ENCODE measurements at regions not wholly inside any gene's neighbourhood (a gene's known extent, or its start where the extent isn't known, plus 50 kb on each side); places are given as distances from the start of the nearest gene placed in this dataset.

DNA sequence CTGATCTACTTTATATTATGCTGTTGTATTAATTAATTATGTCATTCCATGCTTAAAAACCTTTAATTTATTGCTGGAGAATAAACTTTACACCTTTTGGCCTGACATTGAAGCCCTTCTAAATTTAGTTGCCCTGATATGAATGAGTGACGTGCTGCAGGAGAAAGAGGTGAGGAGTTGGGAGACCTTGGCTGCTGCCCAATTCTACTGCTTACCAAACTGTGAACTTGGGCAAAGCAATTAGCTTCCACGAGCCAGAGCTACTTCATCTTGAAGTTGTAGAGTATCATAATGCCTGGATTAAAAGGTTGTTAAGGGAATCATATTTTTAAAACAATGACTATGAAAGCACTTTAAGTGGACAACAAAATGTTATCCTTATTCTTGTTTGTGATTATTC, 126.8 kb upstream of the DEPDC1 start:
- Mint-ChIP-seq H3K4me1 (no peaks in the 10 kb centered on the region), H3K27me3 (no peaks in the 10 kb centered on the region), H3K4me3 (no peak overlapping the region), H3K36me3 (ENCODE audit: low read depth) (no peaks in the 10 kb centered on the region), H3K27ac (no peak overlapping the region), H3K9me3 (peaks cover 5% of the 10 kb centered on the region)
- ChIA-PET CTCF (no interaction called here), POLR2A (no interaction called here)
- no peak for ATAC-seq (ENCODE audit: low read depth)
- intact Hi-C loops (cut with micrococcal nuclease): no loop called here
- no peak for DNase-seq
- no peak for TF ChIP-seq CTCF (IDR thresholded peaks at IDR 0.05)

- no peak for ATAC-seq (ENCODE audit: low read depth)
- H3K36me3 Mint-ChIP-seq (ENCODE audit: low read depth): no peaks in the 10 kb centered on the region
- H3K4me3 Mint-ChIP-seq: no peak overlapping the region
- no peak overlapping the region for H3K27ac Mint-ChIP-seq
- no peak for DNase-seq
- TF ChIP-seq CTCF (IDR thresholded peaks at IDR 0.05): no peak
- intact Hi-C loops (cut with micrococcal nuclease): no loop called here
- ChIA-PET POLR2A (no interaction called here), CTCF (no interaction called here)
- no peaks in the 10 kb centered on the region for H3K4me1 Mint-ChIP-seq
- no peaks in the 10 kb centered on the region for H3K27me3 Mint-ChIP-seq
- peaks cover 5% of the 10 kb centered on the region for H3K9me3 Mint-ChIP-seq
Measured at GRCh38 chr1:68624233-68624632, 127.4 kb upstream of the DEPDC1 start.

DNA sequence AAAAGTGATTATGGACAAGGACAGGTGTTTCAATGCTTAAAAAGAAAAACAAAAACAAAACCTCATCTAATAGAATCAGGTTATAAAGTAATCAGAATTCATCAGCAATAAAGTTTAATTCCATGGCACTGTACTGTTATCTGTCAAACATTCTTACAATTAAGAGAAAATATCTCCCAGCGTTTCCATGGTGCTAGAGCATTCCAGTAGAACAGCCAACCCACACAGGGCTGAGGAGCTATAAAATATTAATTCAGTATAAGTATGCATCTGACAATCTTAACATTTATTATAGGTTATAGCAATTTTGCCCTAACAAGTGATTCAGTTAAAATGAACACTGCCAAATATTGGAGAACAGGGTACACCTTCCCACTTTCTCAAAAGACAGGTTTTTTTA, 128.7 kb upstream of the DEPDC1 start:
- no peaks in the 10 kb centered on the region for H3K4me1 Mint-ChIP-seq
- peaks cover 5% of the 10 kb centered on the region for H3K9me3 Mint-ChIP-seq
- H3K36me3 Mint-ChIP-seq (ENCODE audit: low read depth): no peaks in the 10 kb centered on the region
- no peak for DNase-seq
- no peak overlapping the region for H3K4me3 Mint-ChIP-seq
- POLR2A ChIA-PET: no interaction called here
- TF ChIP-seq CTCF (IDR thresholded peaks at IDR 0.05): no peak
- CTCF ChIA-PET: no interaction called here
- intact Hi-C loops (cut with micrococcal nuclease): no loop called here
- no peaks in the 10 kb centered on the region for H3K27me3 Mint-ChIP-seq
- no peak overlapping the region for H3K27ac Mint-ChIP-seq
- ATAC-seq (ENCODE audit: low read depth): no peak

DNA sequence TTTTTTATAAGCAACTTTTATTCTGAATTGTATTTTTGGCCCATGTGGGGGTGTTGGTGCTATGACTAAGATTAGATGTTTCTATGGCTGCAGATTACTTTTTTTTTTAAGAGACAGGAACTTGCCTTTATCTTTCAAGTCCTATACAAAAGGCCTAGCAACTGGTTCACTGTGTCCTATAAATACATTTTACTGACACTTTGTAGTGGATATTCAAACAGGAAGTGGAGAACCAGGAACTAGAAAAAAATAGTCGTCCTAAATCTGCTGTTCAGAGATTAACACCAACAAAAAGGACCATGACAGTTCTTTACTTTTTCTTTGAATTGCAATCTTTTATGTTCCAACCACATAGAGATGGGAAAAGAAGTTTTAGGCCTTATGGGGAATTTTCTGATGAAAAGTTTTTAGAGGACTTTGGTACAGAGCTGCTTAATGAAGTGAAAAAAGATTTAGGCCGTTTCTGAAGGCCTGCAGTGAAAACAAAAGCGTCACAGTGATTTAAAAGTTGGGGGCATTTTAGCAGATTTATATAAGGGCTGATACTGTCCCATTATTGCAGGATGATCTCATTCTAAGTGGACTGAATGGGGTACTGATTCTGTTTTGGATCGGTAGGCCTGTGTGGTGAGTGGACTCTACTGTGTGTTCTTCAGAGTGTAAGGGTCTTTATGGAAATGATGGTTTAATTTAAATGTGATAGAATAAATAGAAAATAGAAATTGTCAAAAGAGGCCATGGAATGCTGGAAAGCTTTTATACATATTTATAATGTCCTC, 136.4 kb upstream of the DEPDC1 start:
- ChIA-PET CTCF (no interaction called here), POLR2A (no interaction called here)
- Mint-ChIP-seq H3K9me3 (no peaks in the 10 kb centered on the region), H3K4me1 (no peaks in the 10 kb centered on the region), H3K4me3 (no peak overlapping the region), H3K27ac (no peak overlapping the region), H3K27me3 (no peaks in the 10 kb centered on the region), H3K36me3 (ENCODE audit: low read depth) (no peaks in the 10 kb centered on the region)
- ATAC-seq (ENCODE audit: low read depth) (no peak), DNase-seq (no peak)
- intact Hi-C loops (cut with micrococcal nuclease): no loop called here
- TF ChIP-seq CTCF (IDR thresholded peaks at IDR 0.05): no peak

- ChIA-PET POLR2A (no interaction called here), CTCF (no interaction called here)
- Mint-ChIP-seq H3K27ac (no peak overlapping the region), H3K36me3 (ENCODE audit: low read depth) (no peaks in the 10 kb centered on the region), H3K9me3 (no peaks in the 10 kb centered on the region), H3K4me3 (no peak overlapping the region), H3K4me1 (no peaks in the 10 kb centered on the region), H3K27me3 (no peaks in the 10 kb centered on the region)
- intact Hi-C loops (cut with micrococcal nuclease): no loop called here
- no peak for ATAC-seq (ENCODE audit: low read depth)
- DNase-seq: no peak
- TF ChIP-seq CTCF (IDR thresholded peaks at IDR 0.05): no peak
Measured at GRCh38 chr1:68644504-68644903, 147.6 kb upstream of the DEPDC1 start.

Measured in activated B cell treated with CpG ODN at 0.5 μM for 24 hours (primary cell).